ENCODE measurements at regions not wholly inside any gene's neighbourhood (a gene's known extent, or its start where the extent isn't known, plus 50 kb on each side); places are given as distances from the start of the nearest gene placed in this dataset.

- in situ Hi-C loops (cut with MboI; ENCODE audit: low pct_unique_long_range_greater_than_20kb, low sequenced_read_pairs, unreplicated experiment): no loop called here
- TF ChIP-seq, protein P1, sequence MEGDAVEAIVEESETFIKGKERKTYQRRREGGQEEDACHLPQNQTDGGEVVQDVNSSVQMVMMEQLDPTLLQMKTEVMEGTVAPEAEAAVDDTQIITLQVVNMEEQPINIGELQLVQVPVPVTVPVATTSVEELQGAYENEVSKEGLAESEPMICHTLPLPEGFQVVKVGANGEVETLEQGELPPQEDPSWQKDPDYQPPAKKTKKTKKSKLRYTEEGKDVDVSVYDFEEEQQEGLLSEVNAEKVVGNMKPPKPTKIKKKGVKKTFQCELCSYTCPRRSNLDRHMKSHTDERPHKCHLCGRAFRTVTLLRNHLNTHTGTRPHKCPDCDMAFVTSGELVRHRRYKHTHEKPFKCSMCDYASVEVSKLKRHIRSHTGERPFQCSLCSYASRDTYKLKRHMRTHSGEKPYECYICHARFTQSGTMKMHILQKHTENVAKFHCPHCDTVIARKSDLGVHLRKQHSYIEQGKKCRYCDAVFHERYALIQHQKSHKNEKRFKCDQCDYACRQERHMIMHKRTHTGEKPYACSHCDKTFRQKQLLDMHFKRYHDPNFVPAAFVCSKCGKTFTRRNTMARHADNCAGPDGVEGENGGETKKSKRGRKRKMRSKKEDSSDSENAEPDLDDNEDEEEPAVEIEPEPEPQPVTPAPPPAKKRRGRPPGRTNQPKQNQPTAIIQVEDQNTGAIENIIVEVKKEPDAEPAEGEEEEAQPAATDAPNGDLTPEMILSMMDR (IDR thresholded peaks at IDR 0.05; ENCODE audit: extremely low read depth, insufficient read depth, missing control alignments): no peak
- no peak for DNase-seq (ENCODE audit: low spot score)
These were observed 205.6 kb upstream of the SOX5 start for GRCh38 chr12:24155042-24155441.

- in situ Hi-C loops (cut with MboI; ENCODE audit: low pct_unique_long_range_greater_than_20kb, low sequenced_read_pairs, unreplicated experiment): no loop called here
- DNase-seq (ENCODE audit: low spot score): no peak
- TF ChIP-seq, protein P1 (IDR thresholded peaks at IDR 0.05; ENCODE audit: extremely low read depth, insufficient read depth, missing control alignments): no peak
These were observed 203.6 kb upstream of the SOX5 start for GRCh38 chr12:24153079-24153478.

DNA sequence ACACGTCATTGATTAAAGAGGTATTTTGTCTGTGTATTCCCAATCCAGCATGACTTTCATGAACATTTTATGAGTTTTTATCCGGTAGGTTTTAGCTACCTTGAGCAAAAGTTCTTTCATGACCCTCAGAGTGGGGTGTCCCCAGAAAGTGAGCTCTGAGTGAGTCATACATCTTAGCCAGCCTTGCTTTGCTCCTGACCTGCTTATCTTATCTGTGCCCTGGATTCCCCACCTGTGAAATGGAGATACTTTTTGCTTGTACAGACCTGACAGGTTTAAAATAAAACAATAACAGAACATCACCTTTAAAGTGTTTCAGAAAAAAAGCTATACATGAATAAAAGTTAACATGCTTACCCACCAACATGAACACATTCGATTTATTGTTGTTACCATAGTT is 202.8 kb upstream of the SOX5 start:
- in situ Hi-C loops (cut with MboI; ENCODE audit: low pct_unique_long_range_greater_than_20kb, low sequenced_read_pairs, unreplicated experiment): no loop called here
- TF ChIP-seq, protein P1 (IDR thresholded peaks at IDR 0.05; ENCODE audit: extremely low read depth, insufficient read depth, missing control alignments): no peak

DNA sequence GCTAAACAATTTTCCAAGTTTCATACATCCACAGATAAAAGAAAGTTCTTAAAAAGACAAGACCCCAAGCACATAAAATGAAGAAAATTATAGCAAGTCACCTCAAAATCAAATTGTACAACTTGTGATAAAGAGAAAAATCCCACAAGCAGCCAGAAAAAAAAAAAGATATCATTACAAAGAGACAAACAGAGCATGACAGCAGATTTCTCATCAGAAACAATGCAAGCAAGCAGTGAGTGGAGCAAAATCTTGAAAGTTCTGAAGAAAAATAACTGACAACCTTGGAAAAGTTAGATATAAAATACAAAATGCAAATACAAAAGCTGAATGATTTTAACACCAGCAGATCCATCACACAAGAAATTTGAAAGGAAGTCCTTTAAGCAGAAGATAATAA is 194.5 kb upstream of the SOX5 start:
- in situ Hi-C loops (cut with MboI; ENCODE audit: low pct_unique_long_range_greater_than_20kb, low sequenced_read_pairs, unreplicated experiment): no loop called here
- TF ChIP-seq, protein P1 (IDR thresholded peaks at IDR 0.05; ENCODE audit: extremely low read depth, insufficient read depth, missing control alignments): no peak
- DNase-seq (ENCODE audit: low spot score): no peak

More for the DNA sequence above, 202.8 kb upstream of the SOX5 start:
- no peak for DNase-seq (ENCODE audit: low spot score)

GRCh38 chr12:24139035-24139434 is 189.6 kb upstream of the SOX5 start:
- TF ChIP-seq, protein P1 (IDR thresholded peaks at IDR 0.05; ENCODE audit: extremely low read depth, insufficient read depth, missing control alignments): no peak
- in situ Hi-C loops (cut with MboI; ENCODE audit: low pct_unique_long_range_greater_than_20kb, low sequenced_read_pairs, unreplicated experiment): no loop called here
- no peak for DNase-seq (ENCODE audit: low spot score)

DNA sequence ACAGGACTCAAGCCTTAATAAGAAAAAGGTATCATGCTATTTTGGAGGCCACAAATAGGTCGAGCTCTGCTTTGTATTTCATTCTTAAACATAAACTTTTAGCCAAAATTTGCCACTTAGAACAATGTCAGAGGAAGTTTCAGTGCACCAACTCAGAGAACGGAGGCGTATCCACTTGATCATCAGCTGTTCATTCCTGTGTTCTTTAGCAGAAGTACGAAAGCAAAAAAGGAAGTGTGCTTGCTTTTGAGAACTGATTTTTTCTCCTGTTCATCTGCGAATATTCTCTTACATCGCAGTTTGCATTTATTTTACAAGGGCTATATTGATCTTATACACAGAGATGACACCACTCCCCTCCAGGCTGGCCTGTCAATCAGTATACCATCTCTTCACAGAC is 188.6 kb upstream of the SOX5 start:
- no peak for DNase-seq (ENCODE audit: low spot score)
- TF ChIP-seq, protein P1 (IDR thresholded peaks at IDR 0.05; ENCODE audit: extremely low read depth, insufficient read depth, missing control alignments): no peak
- in situ Hi-C loops (cut with MboI; ENCODE audit: low pct_unique_long_range_greater_than_20kb, low sequenced_read_pairs, unreplicated experiment): no loop called here

Measured in GM13977 (cell line).